C4-2B (cell line): ENCODE measurements at regions not wholly inside any gene's neighbourhood (a gene's known extent, or its start where the extent isn't known, plus 50 kb on each side); places are given as distances from the start of the nearest gene placed in this dataset.

Source experiments
- H3K27ac ChIP-seq: fragments of 450-650 bp; 2 replicates; pipeline ENCODE4 v1.5.1; 2017
- CTCF ChIP-seq: fragments of 450-650 bp; conservative IDR thresholded peaks from 2 replicates; pipeline ENCODE4 v1.5.1; 2017; ENCODE audit warnings: mild to moderate bottlenecking
- ZFX ChIP-seq: fragments of 450-650 bp; IDR thresholded peaks from 2 replicates; pipeline ENCODE4 v1.6.1; 2017

- H3K27ac ChIP-seq: no peak overlapping the region
- TF ChIP-seq CTCF: no peak
- no peak for TF ChIP-seq ZFX
These were observed 373.5 kb downstream of the SEMA3D start for GRCh38 chr7:84813376-84813775.

GRCh38 chr7:84812021-84812420 is 374.8 kb downstream of the SEMA3D start:
- TF ChIP-seq CTCF: no peak
- TF ChIP-seq ZFX: no peak
- no peak overlapping the region for H3K27ac ChIP-seq

- TF ChIP-seq CTCF: no peak
- no peak for TF ChIP-seq ZFX
These were observed 375.5 kb downstream of the SEMA3D start for GRCh38 chr7:84811362-84811761.

GRCh38 chr7:84809877-84810276 is 377.0 kb downstream of the SEMA3D start:
- H3K27ac ChIP-seq: no peak overlapping the region
- no peak for TF ChIP-seq CTCF
- TF ChIP-seq ZFX: no peak

More at GRCh38 chr7:84811362-84811761, 375.5 kb downstream of the SEMA3D start:
- no peak overlapping the region for H3K27ac ChIP-seq

GRCh38 chr7:84803979-84804378 is 382.9 kb downstream of the SEMA3D start:
- H3K27ac ChIP-seq: no peak overlapping the region
- TF ChIP-seq ZFX: no peak
- no peak for TF ChIP-seq CTCF

GRCh38 chr7:84801396-84801795 is 385.5 kb downstream of the SEMA3D start:
- TF ChIP-seq ZFX: no peak
- TF ChIP-seq CTCF: no peak
- no peak overlapping the region for H3K27ac ChIP-seq

GRCh38 chr7:84800846-84801245 is 386.0 kb downstream of the SEMA3D start:
- no peak for TF ChIP-seq CTCF
- TF ChIP-seq ZFX: no peak
- H3K27ac ChIP-seq: no peak overlapping the region
